HEK293 (cell line): ENCODE measurements at regions not wholly inside any gene's neighbourhood (a gene's known extent, or its start where the extent isn't known, plus 50 kb on each side); places are given as distances from the start of the nearest gene placed in this dataset.
A peak's percentile ranks its signal among the peaks of the same experiment; 100 is the strongest.

ENCODE experiments used
- CTCF ChIA-PET: fragments of 350-600 bp; formaldehyde crosslinking; extraction: SDS; loops from one replicate; lab custom pipeline; 2021; ENCODE audit warnings: antibody characterized with exemption; lab: Yijun Ruan, JAX
- POLR2A ChIA-PET: fragments of 300-600 bp; formaldehyde crosslinking; extraction: SDS; loops from one replicate; lab custom pipeline; 2020; ENCODE audit warnings: antibody characterized with exemption, inconsistent platforms; lab: Yijun Ruan, JAX
- H3K27ac ChIP-seq: fragments of 200-500 bp; sonication (Bioruptor generic); 2 replicates; pipeline ENCODE4 v1.5.1; 2014; ENCODE audit warnings: low read depth, low read length, control low read depth, inconsistent platforms; ENCODE audit errors: extremely low read depth
- H3K36me3 ChIP-seq, 2 experiments: fragments of 200-500 bp in 1 of 2; sonication (Bioruptor generic) in 1 of 2; 1 replicate in 1 of 2; 2 replicates in 1 of 2; pipeline ENCODE4 v1.5.1; 2014 to 2017; ENCODE audit warnings: inconsistent platforms in 2 of 2, low read length in 2 of 2; ENCODE audit not compliant: control insufficient read depth in 2 of 2, insufficient read depth in 1 of 2
- H3K4me1 ChIP-seq: fragments of 200-500 bp; sonication (Bioruptor generic); 2 replicates; pipeline ENCODE4 v1.5.1; 2014; ENCODE audit warnings: mild to moderate bottlenecking, low read length, inconsistent platforms; ENCODE audit not compliant: control insufficient read depth, insufficient read depth
- H3K4me3 ChIP-seq: 2 replicates; pipeline ENCODE4 v1.5.1; 2011; ENCODE audit warnings: low read depth, mild to moderate bottlenecking, control low read depth, low read length, moderate library complexity
- H3K9me3 ChIP-seq: fragments of 200-500 bp; sonication (Bioruptor generic); 2 replicates; pipeline ENCODE4 v1.5.1; 2014; ENCODE audit warnings: low read depth, low read length, inconsistent platforms; ENCODE audit not compliant: control insufficient read depth, insufficient read depth
- EGR2 ChIP-seq: fragments of 450-650 bp; formaldehyde crosslinking; IDR thresholded peaks from 2 replicates; pipeline ENCODE4 v1.5.1; 2016; ENCODE audit warnings: low read depth, missing biosample characterization, missing genetic modification characterization
- KLF8 ChIP-seq: fragments of 450-650 bp; formaldehyde crosslinking; IDR thresholded peaks from 2 replicates; pipeline ENCODE4 v1.5.1; 2016; ENCODE audit warnings: missing biosample characterization, missing genetic modification characterization
- KLF9 ChIP-seq: fragments of 450-650 bp; formaldehyde crosslinking; IDR thresholded peaks from 2 replicates; pipeline ENCODE4 v1.5.1; 2016; ENCODE audit warnings: missing biosample characterization, missing genetic modification characterization, low read depth
- OVOL3 ChIP-seq: fragments of 450-650 bp; formaldehyde crosslinking; IDR thresholded peaks from 2 replicates; pipeline ENCODE4 v1.5.1; 2016; ENCODE audit warnings: missing biosample characterization, missing genetic modification characterization
- SCRT2 ChIP-seq: fragments of 450-650 bp; formaldehyde crosslinking; IDR thresholded peaks from 2 replicates; pipeline ENCODE4 v1.5.1; 2016; ENCODE audit warnings: missing biosample characterization, missing genetic modification characterization
- ZNF10 ChIP-seq: fragments of 450-650 bp; formaldehyde crosslinking; IDR thresholded peaks from 2 replicates; pipeline ENCODE4 v1.5.1; 2017; ENCODE audit warnings: missing biosample characterization, missing genetic modification characterization
- ZNF114 ChIP-seq: fragments of 450-650 bp; formaldehyde crosslinking; IDR thresholded peaks from 2 replicates; pipeline ENCODE4 v1.5.0; 2017; ENCODE audit warnings: missing biosample characterization, missing genetic modification characterization
- ZNF132 ChIP-seq: fragments of 450-650 bp; formaldehyde crosslinking; IDR thresholded peaks from 2 replicates; pipeline ENCODE4 v1.5.1; 2017; ENCODE audit warnings: missing biosample characterization, missing genetic modification characterization, borderline replicate concordance
- ZNF140 ChIP-seq: fragments of 450-650 bp; formaldehyde crosslinking; IDR thresholded peaks from 2 replicates; pipeline ENCODE4 v1.5.1; 2016; ENCODE audit warnings: missing biosample characterization, missing genetic modification characterization
- ZNF335 ChIP-seq: fragments of 450-650 bp; formaldehyde crosslinking; conservative IDR thresholded peaks from 2 replicates; pipeline ENCODE4 v1.5.1; 2016; ENCODE audit warnings: missing biosample characterization, missing genetic modification characterization
- ZNF350 ChIP-seq: fragments of 450-650 bp; formaldehyde crosslinking; IDR thresholded peaks from 2 replicates; pipeline ENCODE4 v1.5.0; 2017; ENCODE audit warnings: missing biosample characterization, mild to moderate bottlenecking, missing genetic modification characterization
- ZNF473 ChIP-seq: fragments of 450-650 bp; formaldehyde crosslinking; IDR thresholded peaks from 2 replicates; pipeline ENCODE4 v1.5.1; 2017; ENCODE audit warnings: missing biosample characterization, missing genetic modification characterization
- ZNF48 ChIP-seq: fragments of 450-650 bp; formaldehyde crosslinking; IDR thresholded peaks from 2 replicates; pipeline ENCODE4 v1.5.1; 2016; ENCODE audit warnings: missing biosample characterization, missing genetic modification characterization
- ZNF529 ChIP-seq: fragments of 450-650 bp; formaldehyde crosslinking; IDR thresholded peaks from 2 replicates; pipeline ENCODE4 v1.5.1; 2017; ENCODE audit warnings: missing genetic modification characterization, missing biosample characterization; ENCODE audit not compliant: insufficient replicate concordance
- ZNF555 ChIP-seq: fragments of 450-650 bp; formaldehyde crosslinking; conservative IDR thresholded peaks from 2 replicates; pipeline ENCODE4 v1.5.1; 2017; ENCODE audit warnings: missing biosample characterization, mild to moderate bottlenecking, missing genetic modification characterization, inconsistent platforms
- ZNF610 ChIP-seq: fragments of 450-650 bp; formaldehyde crosslinking; IDR thresholded peaks from 2 replicates; pipeline ENCODE4 v1.5.1; 2016; ENCODE audit warnings: missing biosample characterization, missing genetic modification characterization, borderline replicate concordance
- ZNF654 ChIP-seq: fragments of 450-650 bp; formaldehyde crosslinking; IDR thresholded peaks from 2 replicates; pipeline ENCODE4 v1.5.1; 2016; ENCODE audit warnings: low read depth, missing biosample characterization, missing genetic modification characterization
- ZNF660 ChIP-seq: fragments of 450-650 bp; IDR thresholded peaks from 2 replicates; pipeline ENCODE4 v1.5.1; 2018; ENCODE audit warnings: missing biosample characterization, mild to moderate bottlenecking, missing genetic modification characterization
- ZNF677 ChIP-seq: fragments of 450-650 bp; IDR thresholded peaks from 2 replicates; pipeline ENCODE4 v1.5.0; 2018; ENCODE audit warnings: missing biosample characterization, mild to moderate bottlenecking, missing genetic modification characterization, moderate library complexity
- ZNF701 ChIP-seq: fragments of 450-650 bp; formaldehyde crosslinking; IDR thresholded peaks from 2 replicates; pipeline ENCODE4 v1.5.1; 2016; ENCODE audit warnings: missing biosample characterization, missing genetic modification characterization
- ZNF843 ChIP-seq: fragments of 450-650 bp; formaldehyde crosslinking; IDR thresholded peaks from 2 replicates; pipeline ENCODE4 v1.5.1; 2016; ENCODE audit warnings: missing biosample characterization, missing genetic modification characterization
- TF ChIP-seq, protein P1 (sequence below): fragments of 450-650 bp; formaldehyde crosslinking; IDR thresholded peaks from 2 replicates; pipeline ENCODE4 v1.5.1; 2016; ENCODE audit warnings: missing biosample characterization, missing genetic modification characterization
- TF ChIP-seq, protein P2 (sequence below): fragments of 450-650 bp; formaldehyde crosslinking; IDR thresholded peaks from 2 replicates; pipeline ENCODE4 v1.5.1; 2016; ENCODE audit warnings: missing biosample characterization, missing genetic modification characterization, borderline replicate concordance
- TF ChIP-seq, protein P3 (sequence below): fragments of 450-650 bp; formaldehyde crosslinking; IDR thresholded peaks from 2 replicates; pipeline ENCODE4 v1.5.1; 2016; ENCODE audit warnings: missing biosample characterization, missing genetic modification characterization
- TF ChIP-seq, protein P4 (sequence below): sonication (generic); formaldehyde crosslinking; IDR thresholded peaks from 2 replicates; pipeline ENCODE4 v1.8.1; 2022; ENCODE audit warnings: mild to moderate bottlenecking, moderate library complexity, missing genetic modification reagents

DNA sequence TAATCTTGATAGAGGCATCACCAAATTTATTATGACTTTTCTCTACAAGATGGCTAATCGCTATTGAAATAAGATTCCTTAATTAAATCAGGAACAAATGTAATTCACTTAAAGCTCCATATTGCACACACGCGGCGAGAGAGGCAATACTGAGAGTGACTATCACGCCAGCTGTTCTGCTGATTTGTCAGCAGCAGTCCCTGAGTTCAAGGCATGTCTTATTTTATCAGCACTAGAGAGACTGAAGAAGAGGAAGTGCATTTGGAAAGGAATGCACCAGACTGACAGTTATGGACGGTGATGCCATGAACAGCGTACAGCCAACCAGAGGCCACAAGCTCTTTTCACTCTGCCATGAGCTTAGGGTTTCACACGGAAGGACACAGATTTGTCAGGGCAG is 83.6 kb upstream of the SLCO3A1 start (continued):
- TF ChIP-seq, protein P1, sequence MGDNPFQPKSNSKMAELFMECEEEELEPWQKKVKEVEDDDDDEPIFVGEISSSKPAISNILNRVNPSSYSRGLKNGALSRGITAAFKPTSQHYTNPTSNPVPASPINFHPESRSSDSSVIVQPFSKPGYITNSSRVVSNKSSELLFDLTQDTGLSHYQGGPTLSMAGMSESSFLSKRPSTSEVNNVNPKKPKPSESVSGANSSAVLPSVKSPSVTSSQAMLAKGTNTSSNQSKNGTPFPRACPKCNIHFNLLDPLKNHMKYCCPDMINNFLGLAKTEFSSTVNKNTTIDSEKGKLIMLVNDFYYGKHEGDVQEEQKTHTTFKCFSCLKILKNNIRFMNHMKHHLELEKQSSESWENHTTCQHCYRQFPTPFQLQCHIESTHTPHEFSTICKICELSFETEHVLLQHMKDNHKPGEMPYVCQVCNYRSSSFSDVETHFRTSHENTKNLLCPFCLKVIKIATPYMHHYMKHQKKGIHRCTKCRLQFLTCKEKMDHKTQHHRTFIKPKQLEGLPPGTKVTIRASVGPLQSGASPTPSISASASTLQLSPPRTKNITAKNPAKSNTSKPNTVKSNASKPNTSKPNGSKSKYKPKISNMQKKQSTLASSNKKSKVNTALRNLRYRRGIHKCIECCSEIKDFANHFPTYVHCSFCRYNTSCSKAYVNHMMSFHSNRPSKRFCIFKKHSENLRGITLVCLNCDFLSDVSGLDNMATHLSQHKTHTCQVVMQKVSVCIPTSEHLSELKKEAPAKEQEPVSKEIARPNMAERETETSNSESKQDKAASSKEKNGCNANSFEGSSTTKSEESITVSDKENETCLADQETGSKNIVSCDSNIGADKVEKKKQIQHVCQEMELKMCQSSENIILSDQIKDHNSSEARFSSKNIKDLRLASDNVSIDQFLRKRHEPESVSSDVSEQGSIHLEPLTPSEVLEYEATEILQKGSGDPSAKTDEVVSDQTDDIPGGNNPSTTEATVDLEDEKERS (tag by site-specific recombination), result no peak
- TF ChIP-seq ZNF701 (no peak), ZNF843 (tag by site-specific recombination) (no peak), ZNF610 (tag by site-specific recombination) (no peak), ZNF350 (tag by site-specific recombination) (no peak), KLF8 (tag by site-specific recombination) (no peak)

DNA sequence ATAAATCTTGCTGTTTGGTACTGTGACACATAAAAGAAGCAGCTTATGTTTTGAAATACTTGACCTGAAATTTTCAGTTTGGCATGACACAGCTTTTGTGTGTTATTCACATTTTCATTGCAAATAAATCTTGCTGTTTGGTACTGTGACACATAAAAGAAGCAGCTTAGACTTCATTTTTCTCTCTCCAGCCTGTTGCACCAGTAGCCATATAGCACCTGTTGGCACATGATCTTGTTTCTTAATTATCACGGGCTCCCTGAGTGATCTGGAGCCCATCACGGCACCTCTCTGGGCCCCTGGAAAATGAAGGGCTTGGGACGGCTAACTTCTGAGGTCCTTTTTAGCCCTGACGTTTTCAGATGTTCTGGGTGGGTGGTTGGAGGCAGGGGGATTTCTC is 77.4 kb upstream of the SLCO3A1 start:
- Histone ChIP-seq H3K27ac (no peak overlapping the region), H3K4me1 (no peaks in the 10 kb centered on the region), H3K4me3 (no peak overlapping the region), H3K36me3 (no peaks in the 10 kb centered on the region), H3K9me3 (no peaks in the 10 kb centered on the region)
- ChIA-PET CTCF (no interaction called here), POLR2A (no interaction called here)
- TF ChIP-seq SCRT2, result peak; percentile 54
- TF ChIP-seq EGR2 (tag by site-specific recombination), result no peak

DNA sequence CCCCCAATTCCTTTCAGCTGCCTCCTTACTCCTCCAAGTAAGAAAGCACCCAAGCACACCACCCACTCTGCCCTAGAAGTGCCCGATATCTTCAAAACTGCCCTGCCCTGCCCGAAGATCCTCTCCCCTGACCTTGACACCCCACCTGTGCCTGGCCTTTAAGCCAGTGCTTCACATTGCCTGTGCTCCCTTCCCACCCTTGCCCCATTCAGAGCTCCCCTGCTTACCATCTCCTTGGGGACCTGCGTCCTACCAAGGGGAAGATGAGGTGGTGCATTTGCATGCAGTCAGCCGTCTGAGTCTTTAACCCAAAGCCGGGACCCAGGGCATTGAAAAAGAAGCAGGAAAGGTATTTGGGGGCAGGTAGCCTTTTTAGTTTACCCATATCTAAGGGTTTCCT is 73.5 kb upstream of the SLCO3A1 start:
- POLR2A ChIA-PET, result no interaction called here

DNA sequence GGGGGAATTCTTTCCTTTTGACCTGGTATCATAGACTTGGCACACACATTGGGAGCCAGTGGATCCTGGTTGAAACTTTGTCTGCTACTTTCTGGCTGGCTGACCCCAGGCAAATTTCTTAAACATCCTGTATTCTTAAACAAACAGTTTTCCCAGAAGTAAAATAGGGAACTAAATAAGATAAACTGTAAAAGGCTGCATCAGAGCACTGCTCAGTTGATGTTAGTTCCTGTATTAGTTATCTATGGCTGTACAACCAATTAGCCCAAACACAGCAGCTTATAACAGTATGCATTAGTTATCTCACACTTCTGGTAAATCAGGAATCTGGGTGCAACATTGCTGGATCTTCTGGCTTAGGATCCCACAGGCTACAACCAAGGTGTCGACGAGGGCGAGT is 73.1 kb upstream of the SLCO3A1 start:
- H3K9me3 ChIP-seq, result no peaks in the 10 kb centered on the region
- H3K36me3 ChIP-seq, result no peaks in the 10 kb centered on the region
- H3K27ac ChIP-seq, result no peak overlapping the region
- ChIA-PET CTCF (interaction anchor here (0.7 to 0.9 kb wide), 2 partner anchors 481 to 981 kb away, joined by 3 read pairs; no protein-coding TSS in a partner anchor), POLR2A (no interaction called here)
- no peaks in the 10 kb centered on the region for H3K4me1 ChIP-seq
- no peak overlapping the region for H3K4me3 ChIP-seq
- no peak for TF ChIP-seq ZNF654
- TF ChIP-seq, protein P2, sequence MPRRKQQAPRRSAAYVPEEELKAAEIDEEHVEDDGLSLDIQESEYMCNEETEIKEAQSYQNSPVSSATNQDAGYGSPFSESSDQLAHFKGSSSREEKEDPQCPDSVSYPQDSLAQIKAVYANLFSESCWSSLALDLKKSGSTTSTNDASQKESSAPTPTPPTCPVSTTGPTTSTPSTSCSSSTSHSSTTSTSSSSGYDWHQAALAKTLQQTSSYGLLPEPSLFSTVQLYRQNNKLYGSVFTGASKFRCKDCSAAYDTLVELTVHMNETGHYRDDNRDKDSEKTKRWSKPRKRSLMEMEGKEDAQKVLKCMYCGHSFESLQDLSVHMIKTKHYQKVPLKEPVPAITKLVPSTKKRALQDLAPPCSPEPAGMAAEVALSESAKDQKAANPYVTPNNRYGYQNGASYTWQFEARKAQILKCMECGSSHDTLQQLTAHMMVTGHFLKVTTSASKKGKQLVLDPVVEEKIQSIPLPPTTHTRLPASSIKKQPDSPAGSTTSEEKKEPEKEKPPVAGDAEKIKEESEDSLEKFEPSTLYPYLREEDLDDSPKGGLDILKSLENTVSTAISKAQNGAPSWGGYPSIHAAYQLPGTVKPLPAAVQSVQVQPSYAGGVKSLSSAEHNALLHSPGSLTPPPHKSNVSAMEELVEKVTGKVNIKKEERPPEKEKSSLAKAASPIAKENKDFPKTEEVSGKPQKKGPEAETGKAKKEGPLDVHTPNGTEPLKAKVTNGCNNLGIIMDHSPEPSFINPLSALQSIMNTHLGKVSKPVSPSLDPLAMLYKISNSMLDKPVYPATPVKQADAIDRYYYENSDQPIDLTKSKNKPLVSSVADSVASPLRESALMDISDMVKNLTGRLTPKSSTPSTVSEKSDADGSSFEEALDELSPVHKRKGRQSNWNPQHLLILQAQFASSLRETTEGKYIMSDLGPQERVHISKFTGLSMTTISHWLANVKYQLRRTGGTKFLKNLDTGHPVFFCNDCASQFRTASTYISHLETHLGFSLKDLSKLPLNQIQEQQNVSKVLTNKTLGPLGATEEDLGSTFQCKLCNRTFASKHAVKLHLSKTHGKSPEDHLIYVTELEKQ (tag by site-specific recombination), result no peak
- no peak for TF ChIP-seq ZNF132
- no peak for TF ChIP-seq ZNF473 (tag by site-specific recombination)
- TF ChIP-seq, protein P3, sequence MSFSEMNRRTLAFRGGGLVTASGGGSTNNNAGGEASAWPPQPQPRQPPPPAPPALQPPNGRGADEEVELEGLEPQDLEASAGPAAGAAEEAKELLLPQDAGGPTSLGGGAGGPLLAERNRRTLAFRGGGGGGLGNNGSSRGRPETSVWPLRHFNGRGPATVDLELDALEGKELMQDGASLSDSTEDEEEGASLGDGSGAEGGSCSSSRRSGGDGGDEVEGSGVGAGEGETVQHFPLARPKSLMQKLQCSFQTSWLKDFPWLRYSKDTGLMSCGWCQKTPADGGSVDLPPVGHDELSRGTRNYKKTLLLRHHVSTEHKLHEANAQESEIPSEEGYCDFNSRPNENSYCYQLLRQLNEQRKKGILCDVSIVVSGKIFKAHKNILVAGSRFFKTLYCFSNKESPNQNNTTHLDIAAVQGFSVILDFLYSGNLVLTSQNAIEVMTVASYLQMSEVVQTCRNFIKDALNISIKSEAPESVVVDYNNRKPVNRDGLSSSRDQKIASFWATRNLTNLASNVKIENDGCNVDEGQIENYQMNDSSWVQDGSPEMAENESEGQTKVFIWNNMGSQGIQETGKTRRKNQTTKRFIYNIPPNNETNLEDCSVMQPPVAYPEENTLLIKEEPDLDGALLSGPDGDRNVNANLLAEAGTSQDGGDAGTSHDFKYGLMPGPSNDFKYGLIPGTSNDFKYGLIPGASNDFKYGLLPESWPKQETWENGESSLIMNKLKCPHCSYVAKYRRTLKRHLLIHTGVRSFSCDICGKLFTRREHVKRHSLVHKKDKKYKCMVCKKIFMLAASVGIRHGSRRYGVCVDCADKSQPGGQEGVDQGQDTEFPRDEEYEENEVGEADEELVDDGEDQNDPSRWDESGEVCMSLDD, result no peak

More for the DNA sequence above, 73.5 kb upstream of the SLCO3A1 start:
- no peaks in the 10 kb centered on the region for H3K36me3 ChIP-seq
- TF ChIP-seq ZNF10 (no peak), OVOL3 (tag by site-specific recombination) (no peak), ZNF660 (tag by site-specific recombination) (no peak), KLF9 (tag by site-specific recombination) (no peak), ZNF140 (tag by site-specific recombination) (no peak), ZNF529 (tag by site-specific recombination) (no peak), ZNF654 (no peak), ZNF677 (tag by site-specific recombination) (no peak), ZNF48 (tag by site-specific recombination) (no peak), ZNF555 (tag by site-specific recombination) (no peak), ZNF335 (tag by site-specific recombination) (no peak), ZNF114 (no peak)
- TF ChIP-seq, protein P4, sequence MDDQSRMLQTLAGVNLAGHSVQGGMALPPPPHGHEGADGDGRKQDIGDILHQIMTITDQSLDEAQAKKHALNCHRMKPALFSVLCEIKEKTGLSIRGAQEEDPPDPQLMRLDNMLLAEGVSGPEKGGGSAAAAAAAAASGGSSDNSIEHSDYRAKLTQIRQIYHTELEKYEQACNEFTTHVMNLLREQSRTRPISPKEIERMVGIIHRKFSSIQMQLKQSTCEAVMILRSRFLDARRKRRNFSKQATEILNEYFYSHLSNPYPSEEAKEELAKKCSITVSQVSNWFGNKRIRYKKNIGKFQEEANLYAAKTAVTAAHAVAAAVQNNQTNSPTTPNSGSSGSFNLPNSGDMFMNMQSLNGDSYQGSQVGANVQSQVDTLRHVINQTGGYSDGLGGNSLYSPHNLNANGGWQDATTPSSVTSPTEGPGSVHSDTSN (CRISPR knock-in tag), result no peak
- H3K4me3 ChIP-seq, result no peak overlapping the region
- H3K27ac ChIP-seq, result no peak overlapping the region
- no peaks in the 10 kb centered on the region for H3K4me1 ChIP-seq
- CTCF ChIA-PET, result interaction anchor here (0.7 to 0.9 kb wide), 2 partner anchors 481 to 981 kb away, joined by 3 read pairs; no protein-coding TSS in a partner anchor
- H3K9me3 ChIP-seq, result no peaks in the 10 kb centered on the region
